Activated T-helper 1 cell treated with anti-CD3 and anti-CD28 coated beads, Interleukin-12 subunit alpha, Interleukin-12 subunit beta, Interleukin-2, Interleukin-4 antibody, amounts not matched to agents 30 ng/mL and 10 ng/mL and 1 ng/mL, durations not matched to agents 14 hours and 24 hours and 36 hours (primary cell): ENCODE measurements at regions not wholly inside any gene's neighbourhood (a gene's known extent, or its start where the extent isn't known, plus 50 kb on each side); places are given as distances from the start of the nearest gene placed in this dataset.

Source experiments
- DNase-seq: peaks from one replicate; pipeline ENCODE4 v3.0.0; 2021; ENCODE audit warnings: low spot score
- H3K27ac Mint-ChIP-seq: one replicate; pipeline ENCODE4 v1.8.0; 2021; ENCODE audit warnings: mild to moderate bottlenecking, mixed read lengths
- H3K27me3 Mint-ChIP-seq: one replicate; pipeline ENCODE4 v1.8.0; 2022; ENCODE audit warnings: mild to moderate bottlenecking, moderate library complexity, mixed read lengths; ENCODE audit not compliant: insufficient read depth
- H3K36me3 Mint-ChIP-seq: one replicate; pipeline ENCODE4 v1.8.0; 2021; ENCODE audit warnings: low read depth, mixed read lengths
- H3K4me1 Mint-ChIP-seq: one replicate; pipeline ENCODE4 v1.8.0; 2021; ENCODE audit warnings: low read depth, mixed read lengths
- H3K4me3 Mint-ChIP-seq: one replicate; pipeline ENCODE4 v1.8.0; 2021; ENCODE audit warnings: mild to moderate bottlenecking, moderate library complexity, mixed read lengths
- H3K9me3 Mint-ChIP-seq: one replicate; pipeline ENCODE4 v1.8.0; 2021; ENCODE audit warnings: mixed read lengths
- intact Hi-C: fragments of 100-400 bp; cut with micrococcal nuclease; formaldehyde crosslinking; loops from one replicate; pipeline ENCODE4 v1.15.1; 2024

- Mint-ChIP-seq H3K27ac (no peak overlapping the region), H3K36me3 (no peaks in the 10 kb centered on the region), H3K27me3 (no peaks in the 10 kb centered on the region), H3K9me3 (peaks cover 8% of the 10 kb centered on the region), H3K4me1 (no peaks in the 10 kb centered on the region), H3K4me3 (no peak overlapping the region)
- intact Hi-C loops, result no loop called here
- no peak for DNase-seq
These were observed 460.1 kb upstream of the SALL3 start for GRCh38 chr18:78519394-78520062.

DNA sequence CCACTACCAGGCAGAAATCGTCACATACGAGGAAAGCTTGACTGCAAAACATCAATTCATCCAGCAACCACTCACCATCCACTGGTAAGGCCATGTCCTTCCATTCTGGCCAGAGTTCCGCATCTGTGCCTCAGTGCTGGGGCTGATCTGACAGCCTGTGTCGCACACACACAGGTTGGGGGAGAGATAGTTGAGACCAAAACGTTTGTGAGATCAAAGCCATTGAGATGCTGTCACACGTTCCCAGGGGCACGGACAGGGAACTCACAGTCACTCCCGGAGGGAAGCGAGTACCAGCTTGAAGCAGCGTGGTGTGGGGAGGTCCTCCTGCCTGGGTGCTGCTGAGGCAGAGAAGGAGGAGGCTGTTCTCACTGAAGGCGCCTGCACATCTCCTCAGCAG lies 458.5 kb upstream of the SALL3 start:
- Mint-ChIP-seq H3K9me3 (peaks cover 8% of the 10 kb centered on the region), H3K27me3 (peaks cover 3% of the 10 kb centered on the region), H3K4me3 (no peak overlapping the region), H3K4me1 (no peaks in the 10 kb centered on the region), H3K27ac (no peak overlapping the region), H3K36me3 (no peaks in the 10 kb centered on the region)
- no peak for DNase-seq
- intact Hi-C loops, result no loop called here

- intact Hi-C loops, result no loop called here
- Mint-ChIP-seq H3K4me3 (no peak overlapping the region), H3K27me3 (peaks cover 3% of the 10 kb centered on the region), H3K27ac (no peak overlapping the region), H3K9me3 (peaks cover 8% of the 10 kb centered on the region), H3K36me3 (no peaks in the 10 kb centered on the region), H3K4me1 (no peaks in the 10 kb centered on the region)
- DNase-seq, result no peak
These were observed 457.9 kb upstream of the SALL3 start for GRCh38 chr18:78521744-78522143.

DNA sequence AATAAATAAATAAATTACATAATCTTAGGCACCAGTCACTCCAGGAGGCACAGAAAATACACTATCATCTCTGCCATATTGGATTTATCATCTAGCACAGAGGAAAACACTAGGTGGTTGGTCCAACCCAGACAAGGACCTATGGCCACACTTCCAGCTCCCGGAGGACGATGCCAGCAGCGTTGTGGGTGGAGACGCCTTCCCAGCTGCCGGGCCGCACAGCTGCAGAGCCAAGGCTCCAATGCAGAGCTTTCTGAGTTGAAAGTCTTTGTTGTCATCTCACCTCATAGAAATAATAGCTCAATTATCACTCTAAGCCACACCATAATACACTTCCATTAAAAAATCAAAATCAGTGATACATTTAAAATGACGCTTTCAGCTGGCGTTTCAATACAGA lies 457.1 kb upstream of the SALL3 start:
- no peaks in the 10 kb centered on the region for H3K4me1 Mint-ChIP-seq
- no peak overlapping the region for H3K27ac Mint-ChIP-seq
- no peak for DNase-seq
- peaks cover 8% of the 10 kb centered on the region for H3K9me3 Mint-ChIP-seq
- H3K36me3 Mint-ChIP-seq, result no peaks in the 10 kb centered on the region
- intact Hi-C loops, result no loop called here
- H3K27me3 Mint-ChIP-seq, result peaks cover 3% of the 10 kb centered on the region
- H3K4me3 Mint-ChIP-seq, result no peak overlapping the region

- Mint-ChIP-seq H3K9me3 (peaks cover 8% of the 10 kb centered on the region), H3K36me3 (no peaks in the 10 kb centered on the region), H3K27me3 (peaks cover 3% of the 10 kb centered on the region), H3K4me3 (no peak overlapping the region), H3K4me1 (no peaks in the 10 kb centered on the region), H3K27ac (no peak overlapping the region)
- intact Hi-C loops, result no loop called here
- DNase-seq, result no peak
These were observed 455.8 kb upstream of the SALL3 start for GRCh38 chr18:78523850-78524249.

DNA sequence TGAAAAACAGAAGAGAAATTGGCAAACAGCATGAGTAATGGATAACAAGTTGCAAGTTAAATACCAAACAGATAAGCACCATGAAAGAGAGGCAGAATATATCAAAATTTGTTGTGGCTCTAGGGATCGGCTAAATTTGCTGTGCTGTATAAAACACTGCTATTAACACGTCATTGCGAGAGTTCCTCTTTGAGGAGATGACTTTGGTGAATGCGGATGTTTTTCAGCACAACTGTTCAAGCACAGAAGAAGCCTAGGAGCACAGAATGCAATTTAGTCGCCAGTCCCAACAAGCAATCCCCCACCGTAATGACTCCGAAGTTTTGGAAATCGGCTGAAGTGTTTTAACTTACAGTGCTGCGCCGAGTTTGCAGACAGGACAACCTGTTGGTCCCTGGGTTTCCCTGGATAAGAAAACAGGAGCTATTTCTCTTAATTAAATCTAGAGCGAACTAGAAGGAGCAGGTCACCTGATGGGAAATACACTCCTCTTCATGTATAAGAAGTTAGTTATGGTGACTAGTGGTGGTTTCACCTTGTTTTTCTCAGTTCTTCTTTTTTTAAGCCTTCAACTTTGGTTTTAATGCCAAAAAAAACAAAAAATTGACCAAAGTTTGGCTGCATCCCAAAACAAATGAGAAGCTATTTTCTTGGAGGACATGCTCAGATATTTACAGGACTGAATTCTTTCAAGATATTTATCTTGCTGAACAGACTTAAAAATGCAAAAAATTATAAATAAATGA lies 454.1 kb upstream of the SALL3 start:
- DNase-seq, result no peak
- Mint-ChIP-seq H3K36me3 (no peaks in the 10 kb centered on the region), H3K4me3 (no peak overlapping the region), H3K4me1 (no peaks in the 10 kb centered on the region), H3K27me3 (peaks cover 4% of the 10 kb centered on the region), H3K27ac (no peak overlapping the region), H3K9me3 (peaks cover 8% of the 10 kb centered on the region)
- intact Hi-C loops, result no loop called here

DNA sequence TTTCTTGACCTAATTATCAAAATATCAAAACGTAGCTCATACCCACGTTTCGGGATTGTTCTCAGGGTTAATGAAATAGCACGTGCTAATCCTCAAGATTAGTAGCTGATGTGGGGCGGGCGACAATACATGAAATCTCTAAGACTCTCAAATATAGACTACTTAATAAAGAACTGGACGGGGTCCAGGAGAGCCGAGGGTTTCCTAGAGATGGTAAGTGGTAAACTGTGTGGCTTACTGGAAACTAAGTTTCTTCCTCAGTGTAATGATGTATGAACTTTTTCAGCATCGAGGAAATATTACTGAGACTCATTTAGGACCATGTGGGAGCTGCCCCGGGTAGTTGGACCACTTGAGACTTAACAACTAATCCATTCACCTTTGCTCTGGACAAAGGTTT lies 453.3 kb upstream of the SALL3 start:
- no peak for DNase-seq
- intact Hi-C loops, result no loop called here
- peaks cover 4% of the 10 kb centered on the region for H3K9me3 Mint-ChIP-seq

DNA sequence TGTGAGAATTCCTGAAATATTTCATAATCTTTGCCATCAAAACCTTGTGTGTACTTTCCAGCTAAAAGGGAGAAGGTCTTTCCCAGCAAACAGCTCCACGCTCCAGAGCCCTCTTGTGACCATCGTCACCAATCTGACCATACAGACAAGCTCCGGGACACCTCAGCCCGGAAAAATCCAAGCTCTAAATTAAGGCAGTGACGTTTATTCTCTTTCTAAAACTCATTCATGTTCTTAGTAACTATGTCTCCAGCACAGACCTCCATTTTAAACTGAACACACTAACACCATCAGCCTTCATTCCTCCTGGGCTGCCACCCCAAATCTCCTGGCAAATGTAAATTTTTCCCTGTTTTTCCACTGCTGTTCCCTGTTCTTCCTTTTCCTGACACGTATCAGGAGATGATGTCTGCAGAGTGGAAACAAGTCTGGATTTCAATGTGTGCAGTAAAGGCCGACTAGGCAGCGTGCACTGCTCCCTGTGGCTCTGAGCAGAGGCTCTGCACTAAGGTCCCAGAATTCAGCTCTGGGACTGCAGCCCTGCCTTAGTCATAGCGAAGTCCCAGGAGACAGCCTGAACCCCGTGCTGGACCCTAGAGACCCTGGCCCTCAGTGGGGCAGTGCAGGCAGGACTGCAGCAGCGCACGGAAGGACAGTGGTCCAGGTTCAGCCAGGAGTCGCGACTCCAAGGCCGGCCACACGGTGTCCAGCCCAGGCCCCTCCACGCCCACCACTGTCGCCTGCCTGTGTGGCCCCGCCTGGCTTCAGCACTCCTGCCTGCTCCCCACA lies 452.5 kb upstream of the SALL3 start:
- no peak overlapping the region for H3K4me3 Mint-ChIP-seq
- H3K36me3 Mint-ChIP-seq, result no peaks in the 10 kb centered on the region
- H3K9me3 Mint-ChIP-seq, result peaks cover 4% of the 10 kb centered on the region
- H3K27ac Mint-ChIP-seq, result no peak overlapping the region
- H3K27me3 Mint-ChIP-seq, result peaks cover 4% of the 10 kb centered on the region
- intact Hi-C loops, result no loop called here
- DNase-seq, result no peak
- H3K4me1 Mint-ChIP-seq, result no peaks in the 10 kb centered on the region

More for the DNA sequence above, 453.3 kb upstream of the SALL3 start:
- Mint-ChIP-seq H3K27me3 (peaks cover 4% of the 10 kb centered on the region), H3K36me3 (no peaks in the 10 kb centered on the region), H3K27ac (no peak overlapping the region), H3K4me1 (no peaks in the 10 kb centered on the region), H3K4me3 (no peak overlapping the region)

DNA sequence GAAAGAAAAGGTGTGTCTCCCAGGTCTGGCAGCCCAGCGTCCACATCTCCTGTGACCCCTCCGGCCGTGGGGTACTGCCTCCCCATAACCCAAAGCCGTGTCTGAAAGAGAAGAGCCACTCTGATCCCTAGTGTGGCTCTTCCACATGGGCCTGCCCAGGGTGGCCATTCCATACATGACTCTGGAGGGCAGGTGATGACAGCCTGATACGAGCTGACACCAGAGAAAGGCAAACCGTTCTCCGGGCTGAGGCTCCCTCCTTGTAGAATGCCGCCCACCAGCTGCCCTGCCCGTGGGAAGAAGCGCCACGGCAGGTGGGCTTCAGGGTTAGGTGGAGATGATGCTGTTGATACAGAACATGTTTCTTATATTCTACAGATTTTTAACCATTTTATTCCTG lies 451.6 kb upstream of the SALL3 start:
- no peak for DNase-seq

GRCh38 chr18:78528411-78529258 lies 451.0 kb upstream of the SALL3 start:
- no peak overlapping the region for H3K4me3 Mint-ChIP-seq
- peaks cover 4% of the 10 kb centered on the region for H3K27me3 Mint-ChIP-seq
- H3K4me1 Mint-ChIP-seq, result no peaks in the 10 kb centered on the region
- intact Hi-C loops, result no loop called here
- H3K36me3 Mint-ChIP-seq, result no peaks in the 10 kb centered on the region
- H3K27ac Mint-ChIP-seq, result no peak overlapping the region
- no peak for DNase-seq
- no peaks in the 10 kb centered on the region for H3K9me3 Mint-ChIP-seq

More for the DNA sequence above, 451.6 kb upstream of the SALL3 start:
- no peak overlapping the region for H3K27ac Mint-ChIP-seq
- H3K4me3 Mint-ChIP-seq, result no peak overlapping the region
- peaks cover 4% of the 10 kb centered on the region for H3K27me3 Mint-ChIP-seq
- no peaks in the 10 kb centered on the region for H3K4me1 Mint-ChIP-seq
- peaks cover 3% of the 10 kb centered on the region for H3K9me3 Mint-ChIP-seq
- no peaks in the 10 kb centered on the region for H3K36me3 Mint-ChIP-seq
- intact Hi-C loops, result no loop called here

- Mint-ChIP-seq H3K4me3 (no peak overlapping the region), H3K27ac (no peak overlapping the region), H3K36me3 (no peaks in the 10 kb centered on the region), H3K4me1 (no peaks in the 10 kb centered on the region), H3K9me3 (no peaks in the 10 kb centered on the region), H3K27me3 (peaks cover 2% of the 10 kb centered on the region)
- intact Hi-C loops, result no loop called here
- no peak for DNase-seq
These were observed 448.0 kb upstream of the SALL3 start for GRCh38 chr18:78531637-78532036.

- DNase-seq, result no peak
- intact Hi-C loops, result no loop called here
- H3K9me3 Mint-ChIP-seq, result no peaks in the 10 kb centered on the region
- no peak overlapping the region for H3K4me3 Mint-ChIP-seq
- H3K36me3 Mint-ChIP-seq, result no peaks in the 10 kb centered on the region
- no peak overlapping the region for H3K27ac Mint-ChIP-seq
- peaks cover 7% of the 10 kb centered on the region for H3K4me1 Mint-ChIP-seq
- no peaks in the 10 kb centered on the region for H3K27me3 Mint-ChIP-seq
These were observed 440.8 kb upstream of the SALL3 start for GRCh38 chr18:78538669-78539440.
